Adrenal gland (tissue), 9 donors: ENCODE measurements at regions not wholly inside any gene's neighbourhood (a gene's known extent, or its start where the extent isn't known, plus 50 kb on each side); places are given as distances from the start of the nearest gene placed in this dataset.
A peak's percentile ranks its signal among the peaks of the same experiment; 100 is the strongest.
"Not testable (repeated sequence)": the region's sequence is repeated elsewhere in the genome, so short reads cannot be mapped to it uniquely, and the experiment has no call there.

ENCODE experiments used
- DNase-seq, 7 donors: peaks; one replicate each; pipeline ENCODE4 v3.0.0-alpha.2; 2019 to 2020
- H3K27ac ChIP-seq, 5 donors: fragments of 200-600 bp; sonication (generic) in 4 of 5; 1 replicate in 3 of 5; 2 replicates in 2 of 5; pipeline versions ENCODE4 v1.5.1 to v1.8.0; 2016 to 2020; ENCODE audit warnings: mild to moderate bottlenecking in 1 of 5
- H3K27me3 ChIP-seq: fragments of 200-600 bp; 2 replicates; pipeline ENCODE4 v1.8.0; 2021
- H3K36me3 ChIP-seq, 2 donors: fragments of 200-600 bp; replicated peaks in 1 of 2; 1 replicate in 1 of 2; 2 replicates in 1 of 2; pipeline versions ENCODE4 v1.5.1 to v1.8.0; 2018 to 2022
- H3K4me1 ChIP-seq, 2 donors: fragments of 200-600 bp; replicated peaks in 1 of 2; 1 replicate in 1 of 2; 2 replicates in 1 of 2; pipeline versions ENCODE4 v1.5.1 to v1.8.0; 2018 to 2021
- H3K4me3 ChIP-seq, 4 donors: fragments of 200-600 bp; sonication (generic) in 3 of 4; one replicate each; pipeline ENCODE4 v1.5.1; 2016 to 2018
- H3K9me3 ChIP-seq, 3 donors: fragments of 200-600 bp; sonication (generic) in 1 of 3; replicated peaks in 1 of 3; 1 replicate in 2 of 3; 2 replicates in 1 of 3; pipeline versions ENCODE4 v1.5.1 to v1.8.0; 2016 to 2021
- CTCF ChIP-seq, 6 experiments: fragments of 450-650 bp in 4 of 6; fragments of 200-600 bp in 2 of 6; sonication (generic) in 1 of 6; IDR thresholded peaks; 1 replicate in 5 of 6; 2 replicates in 1 of 6; pipeline versions ENCODE4 v1.5.1 to v1.8.0; 2016 to 2021; ENCODE audit warnings: antibody characterized with exemption in 6 of 6, mild to moderate bottlenecking in 2 of 6, moderate library complexity in 1 of 6
- POLR2A ChIP-seq, 2 donors: fragments of 450-650 bp; IDR thresholded peaks; one replicate each; pipeline ENCODE4 v1.6.1; 2017; ENCODE audit warnings: antibody characterized with exemption in 2 of 2, mild to moderate bottlenecking in 2 of 2, moderate library complexity in 1 of 2
- WGBS, 4 donors: extraction: QIAGEN DNeasy Blood & Tissue Kit in 2 of 4; methylation state at CpG; one replicate each; pipeline versions ENCODE4 v1.1.5 to v1.1.7; 2013 to 2017; 5-methylcytosine and 5-hydroxymethylcytosine counted together
- intact Hi-C, 2 donors: fragments of 100-400 bp; cut with DNase I; formaldehyde crosslinking; loops; one replicate each; pipeline versions ENCODE4 v1.14.1 to v1.15.0; 2022 to 2023
- donor health status: healthy with polysubstance abuse.
- donor health status: Bipolar disorder and iron deficiency.
- donor health status: DM: yes; HTN: yes; CAD: no.
- donor health status: DM: no; HTN: no; CAD: no.
- donor health status: DM: no; HTN: no; CAD: no.

DNA sequence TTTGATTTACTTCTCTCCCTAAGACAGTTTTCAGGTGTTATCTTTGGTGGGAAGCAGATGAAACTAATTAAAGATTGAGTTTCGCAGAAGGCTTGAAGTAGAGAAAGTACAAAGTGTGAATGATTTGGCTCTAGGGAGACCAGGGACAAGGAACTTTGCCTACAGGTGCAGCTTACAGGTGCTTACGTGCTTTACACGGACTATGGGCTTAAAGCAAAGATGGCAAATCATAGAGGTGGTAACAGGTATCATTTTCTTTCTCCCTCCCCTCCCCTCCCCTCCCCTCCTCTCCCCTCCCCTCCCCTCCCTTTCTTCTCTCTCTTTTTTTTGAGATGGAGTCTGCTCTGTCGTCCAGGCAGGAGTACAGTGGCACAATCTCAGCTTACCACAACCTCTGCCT lies 136.3 kb downstream of the SLC35B3 start:
- intact Hi-C loops, result no loop called here
- DNase-seq, result no peak
- H3K4me1 ChIP-seq, result no peaks in the 10 kb centered on the region
- no peaks in the 10 kb centered on the region for H3K27me3 ChIP-seq
- H3K9me3 ChIP-seq, result no peaks in the 10 kb centered on the region
- H3K36me3 ChIP-seq, result no peaks in the 10 kb centered on the region
- TF ChIP-seq POLR2A (IDR thresholded peaks at IDR 0.05) (no peak), CTCF (IDR thresholded peaks at IDR 0.05) (no peak)
- no peak overlapping the region for H3K27ac ChIP-seq
- 63 to 82% (median 79%) methylated on average over 3 to 4 of the region's 4 CpGs for WGBS, 4 donors
- H3K4me3 ChIP-seq, result no peak overlapping the region

- H3K36me3 ChIP-seq, H3K4me3 ChIP-seq, H3K27me3 ChIP-seq, H3K27ac ChIP-seq, intact Hi-C loops, H3K4me1 ChIP-seq, DNase-seq, H3K9me3 ChIP-seq: not testable (repeated sequence)
- WGBS, 4 donors, result 77 to 88% (median 85%) methylated on average over 4 of the region's 4 CpGs
Measured at GRCh38 chr6:8282946-8283345, 152.4 kb downstream of the SLC35B3 start.

- Histone ChIP-seq H3K4me1 (no peaks in the 10 kb centered on the region), H3K27me3 (no peaks in the 10 kb centered on the region), H3K4me3 (no peak overlapping the region), H3K27ac (no peak overlapping the region), H3K36me3 (no peaks in the 10 kb centered on the region), H3K9me3 (no peaks in the 10 kb centered on the region)
- 93 to 97% (median 95%) methylated on average over 35 to 39 of the region's 39 CpGs for WGBS, 4 donors
- TF ChIP-seq POLR2A (IDR thresholded peaks at IDR 0.05) (no peak), CTCF (IDR thresholded peaks at IDR 0.05) (no peak)
- intact Hi-C loops, result no loop called here
- DNase-seq, result no peak
Measured at GRCh38 chr6:8282380-8282779, 153.0 kb downstream of the SLC35B3 start.

DNA sequence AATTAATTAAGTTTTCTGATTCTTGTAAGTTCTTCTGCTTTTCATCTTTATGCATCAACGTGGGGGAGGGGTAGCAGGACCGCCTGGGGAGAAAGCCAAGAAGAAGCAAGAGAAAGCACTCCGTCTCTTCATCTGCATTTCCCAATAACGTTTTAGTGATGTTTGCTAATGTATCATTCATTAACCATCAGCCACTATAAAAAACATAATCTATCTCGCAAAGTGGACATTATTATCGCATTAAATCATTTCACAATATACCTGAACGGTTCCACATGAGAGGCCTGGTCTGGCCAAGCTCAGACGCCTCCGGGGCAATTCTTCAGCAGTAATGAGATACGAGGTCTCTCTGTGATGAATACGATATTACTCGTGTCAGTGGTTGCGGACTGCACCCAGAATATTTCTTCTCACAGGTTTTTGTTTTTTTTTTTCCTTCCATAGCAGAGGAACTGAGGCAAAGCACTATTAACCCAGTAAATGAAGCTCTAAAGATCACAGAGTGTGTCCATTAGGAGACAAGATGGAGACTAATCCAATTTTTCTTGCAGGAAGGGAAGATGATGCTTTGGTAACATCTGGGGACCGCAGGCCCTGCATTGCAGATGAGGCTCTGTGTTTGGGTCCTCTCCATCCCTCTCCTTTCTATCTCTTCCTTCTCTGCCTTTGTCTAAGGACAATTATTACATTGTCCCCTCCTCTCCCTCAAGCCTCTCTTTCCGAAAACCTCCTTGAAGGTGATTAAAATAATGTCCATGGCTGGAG lies 156.1 kb downstream of the SLC35B3 start:
- Histone ChIP-seq H3K36me3 (no peaks in the 10 kb centered on the region), H3K4me1 (no peaks in the 10 kb centered on the region), H3K27me3 (no peaks in the 10 kb centered on the region), H3K27ac (no peak overlapping the region), H3K9me3 (no peaks in the 10 kb centered on the region), H3K4me3 (no peak overlapping the region)
- TF ChIP-seq CTCF (IDR thresholded peaks at IDR 0.05) (no peak), POLR2A (IDR thresholded peaks at IDR 0.05) (no peak)
- 59 to 74% (median 67%) methylated on average over 15 of the region's 15 CpGs for WGBS, 4 donors
- DNase-seq, result peak in 1 of 7 donors; percentile 62
- intact Hi-C loops, result no loop called here

DNA sequence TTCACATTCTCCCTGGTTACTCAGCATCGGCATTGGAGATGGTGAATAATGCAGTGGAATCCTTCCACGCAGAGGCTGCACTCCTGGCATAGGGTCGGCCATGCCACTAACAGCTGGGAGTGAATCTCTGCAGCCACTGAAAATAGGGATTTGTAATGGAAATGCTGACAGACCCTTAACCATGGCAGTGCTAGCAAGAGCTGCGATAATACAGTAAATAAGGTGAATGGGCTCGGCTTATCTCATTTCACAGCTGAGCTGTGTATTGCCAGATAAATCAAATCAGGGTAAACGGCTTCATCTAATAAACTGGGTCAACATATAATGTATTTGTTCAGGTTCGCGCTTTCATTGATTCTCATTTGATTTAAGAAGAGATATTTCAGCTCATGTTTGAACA lies 156.8 kb downstream of the SLC35B3 start:
- H3K27ac ChIP-seq, result no peak overlapping the region
- no peak for DNase-seq
- no peaks in the 10 kb centered on the region for H3K36me3 ChIP-seq
- H3K27me3 ChIP-seq, result no peaks in the 10 kb centered on the region
- no peak for TF ChIP-seq CTCF (IDR thresholded peaks at IDR 0.05)
- TF ChIP-seq POLR2A (IDR thresholded peaks at IDR 0.05), result no peak
- 70 to 78% (median 72%) methylated on average over 8 of the region's 8 CpGs for WGBS, 4 donors
- intact Hi-C loops, result no loop called here
- no peaks in the 10 kb centered on the region for H3K4me1 ChIP-seq
- H3K4me3 ChIP-seq, result no peak overlapping the region
- no peaks in the 10 kb centered on the region for H3K9me3 ChIP-seq
